SW480 (cell line): ENCODE measurements at regions not wholly inside any gene's neighbourhood (a gene's known extent, or its start where the extent isn't known, plus 50 kb on each side); places are given as distances from the start of the nearest gene placed in this dataset.
"Not testable (repeated sequence)": the region's sequence is repeated elsewhere in the genome, so short reads cannot be mapped to it uniquely, and the experiment has no call there.

ENCODE experiments used
- DNase-seq: peaks from one replicate; pipeline ENCODE4 v3.0.0-alpha.2; 2016; ENCODE audit warnings: low spot score

DNA sequence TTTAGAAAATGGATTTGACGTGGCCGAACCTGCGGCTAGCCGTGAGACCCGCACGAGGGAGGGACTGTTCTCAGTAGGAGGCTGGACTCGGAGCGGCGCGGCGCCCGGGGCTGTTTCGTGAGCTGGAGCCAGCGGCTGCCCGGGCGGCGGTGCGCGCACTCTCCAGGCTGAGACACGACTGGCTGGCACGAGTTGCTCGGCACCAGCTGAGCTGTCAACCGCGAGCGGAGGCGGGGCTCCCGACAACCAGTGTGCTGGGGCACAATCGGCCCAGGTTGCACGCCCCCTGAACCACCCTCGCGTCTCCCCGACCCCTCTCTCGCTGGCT is 58.5 kb upstream of the NBPF26 start:
- DNase-seq: not testable (repeated sequence)

GRCh38 chr1:120668187-120668586 is 55.6 kb upstream of the NBPF26 start:
- DNase-seq: not testable (repeated sequence)
